ENCODE measurements at regions not wholly inside any gene's neighbourhood (a gene's known extent, or its start where the extent isn't known, plus 50 kb on each side); places are given as distances from the start of the nearest gene placed in this dataset.

- H3K79me2 ChIP-seq (ENCODE audit: control insufficient read depth, insufficient read depth, low read length): no peaks in the 10 kb centered on the region
- DNase-seq (ENCODE audit: low read depth, low spot score): no peak
- TF ChIP-seq EZH2 (IDR thresholded peaks at IDR 0.05; ENCODE audit: low read length): no peak
- no peak for TF ChIP-seq CTCF (optimal IDR thresholded peaks at IDR 0.05 in 1 of 3, IDR thresholded peaks at IDR 0.05 in 1 of 3, conservative IDR thresholded peaks at IDR 0.05 in 1 of 3; ENCODE audit: extremely low read depth in 1 of 3, insufficient read depth in 2 of 3, low read length in 3 of 3)
- FAIRE-seq: no peak
- no peaks in the 10 kb centered on the region for H3K9me1 ChIP-seq (ENCODE audit: control insufficient read depth, extremely low read depth, insufficient read depth, low read length)
- H3K36me3 ChIP-seq (ENCODE audit: control insufficient read depth in 2 of 2, extremely low read depth in 1 of 2, insufficient read depth in 2 of 2, low read length in 2 of 2): no peaks in the 10 kb centered on the region
- no peaks in the 10 kb centered on the region for H4K20me1 ChIP-seq (ENCODE audit: control insufficient read depth, extremely low read depth, insufficient read depth, low read length)
- H3K9ac ChIP-seq (ENCODE audit: control insufficient read depth, extremely low read depth, insufficient read depth, low read length): no peak overlapping the region
- no peak overlapping the region for H3K4me2 ChIP-seq (ENCODE audit: control insufficient read depth, extremely low read depth, insufficient read depth, low read depth, low read length)
- no peak overlapping the region for H3K27ac ChIP-seq (ENCODE audit: control insufficient read depth, insufficient read depth, low read length)
- no peaks in the 10 kb centered on the region for H3K4me1 ChIP-seq (ENCODE audit: control insufficient read depth, extremely low read depth, insufficient read depth, low read length)
- peaks cover 8% of the 10 kb centered on the region for H3K27me3 ChIP-seq (ENCODE audit: control insufficient read depth, extremely low read depth, insufficient read depth, low read length)
- no peak overlapping the region for H2AFZ ChIP-seq (ENCODE audit: control insufficient read depth, low read length)
- no peak overlapping the region for H3K4me3 ChIP-seq (ENCODE audit: control insufficient read depth in 2 of 3, extremely low read depth in 1 of 3, insufficient read depth in 2 of 3, low read depth in 1 of 3, low read length in 3 of 3)
- dilution Hi-C loops (cut with MboI; ENCODE audit: extremely low pct_ligation_motif_present, low sequenced_read_pairs): no loop called here
- H3K9me3 ChIP-seq (ENCODE audit: control insufficient read depth, low read depth, low read length): no peaks in the 10 kb centered on the region
These were observed 146.7 kb downstream of the TEX36 start for GRCh38 chr10:125536236-125536635.

- no peaks in the 10 kb centered on the region for H3K4me1 ChIP-seq (ENCODE audit: control insufficient read depth, extremely low read depth, insufficient read depth, low read length)
- H2AFZ ChIP-seq (ENCODE audit: control insufficient read depth, low read length): no peak overlapping the region
- dilution Hi-C loops (cut with MboI; ENCODE audit: extremely low pct_ligation_motif_present, low sequenced_read_pairs): no loop called here
- H3K9ac ChIP-seq (ENCODE audit: control insufficient read depth, extremely low read depth, insufficient read depth, low read length): no peak overlapping the region
- H3K4me2 ChIP-seq (ENCODE audit: control insufficient read depth, extremely low read depth, insufficient read depth, low read depth, low read length): no peak overlapping the region
- TF ChIP-seq EZH2 (IDR thresholded peaks at IDR 0.05; ENCODE audit: low read length) (no peak), CTCF (optimal IDR thresholded peaks at IDR 0.05 in 1 of 3, IDR thresholded peaks at IDR 0.05 in 1 of 3, conservative IDR thresholded peaks at IDR 0.05 in 1 of 3; ENCODE audit: extremely low read depth in 1 of 3, insufficient read depth in 2 of 3, low read length in 3 of 3) (no peak)
- FAIRE-seq: no peak
- no peak overlapping the region for H3K27ac ChIP-seq (ENCODE audit: control insufficient read depth, insufficient read depth, low read length)
- H3K9me3 ChIP-seq (ENCODE audit: control insufficient read depth, low read depth, low read length): no peaks in the 10 kb centered on the region
- no peaks in the 10 kb centered on the region for H3K9me1 ChIP-seq (ENCODE audit: control insufficient read depth, extremely low read depth, insufficient read depth, low read length)
- H4K20me1 ChIP-seq (ENCODE audit: control insufficient read depth, extremely low read depth, insufficient read depth, low read length): no peaks in the 10 kb centered on the region
- no peak overlapping the region for H3K4me3 ChIP-seq (ENCODE audit: control insufficient read depth in 2 of 3, extremely low read depth in 1 of 3, insufficient read depth in 2 of 3, low read depth in 1 of 3, low read length in 3 of 3)
- H3K79me2 ChIP-seq (ENCODE audit: control insufficient read depth, insufficient read depth, low read length): no peaks in the 10 kb centered on the region
- no peaks in the 10 kb centered on the region for H3K36me3 ChIP-seq (ENCODE audit: control insufficient read depth in 2 of 2, extremely low read depth in 1 of 2, insufficient read depth in 2 of 2, low read length in 2 of 2)
- no peak for DNase-seq (ENCODE audit: low read depth, low spot score)
- H3K27me3 ChIP-seq (ENCODE audit: control insufficient read depth, extremely low read depth, insufficient read depth, low read length): peaks cover 8% of the 10 kb centered on the region
These were observed 147.4 kb downstream of the TEX36 start for GRCh38 chr10:125535559-125535958.

Data from keratinocyte (primary cell).